ENCODE measurements at regions not wholly inside any gene's neighbourhood (a gene's known extent, or its start where the extent isn't known, plus 50 kb on each side); places are given as distances from the start of the nearest gene placed in this dataset.

GRCh38 chr5:120254385-120254784, 209.7 kb upstream of the PRR16 start:
- 37% methylated on average over 1 of the region's 1 CpG for WGBS, 2 donors
- no peak overlapping the region for H3K4me3 ChIP-seq (ENCODE audit: low read depth, poor library complexity, severe bottlenecking)
- TF ChIP-seq POLR2A (IDR thresholded peaks at IDR 0.05) = no peak
- TF ChIP-seq, protein P1, sequence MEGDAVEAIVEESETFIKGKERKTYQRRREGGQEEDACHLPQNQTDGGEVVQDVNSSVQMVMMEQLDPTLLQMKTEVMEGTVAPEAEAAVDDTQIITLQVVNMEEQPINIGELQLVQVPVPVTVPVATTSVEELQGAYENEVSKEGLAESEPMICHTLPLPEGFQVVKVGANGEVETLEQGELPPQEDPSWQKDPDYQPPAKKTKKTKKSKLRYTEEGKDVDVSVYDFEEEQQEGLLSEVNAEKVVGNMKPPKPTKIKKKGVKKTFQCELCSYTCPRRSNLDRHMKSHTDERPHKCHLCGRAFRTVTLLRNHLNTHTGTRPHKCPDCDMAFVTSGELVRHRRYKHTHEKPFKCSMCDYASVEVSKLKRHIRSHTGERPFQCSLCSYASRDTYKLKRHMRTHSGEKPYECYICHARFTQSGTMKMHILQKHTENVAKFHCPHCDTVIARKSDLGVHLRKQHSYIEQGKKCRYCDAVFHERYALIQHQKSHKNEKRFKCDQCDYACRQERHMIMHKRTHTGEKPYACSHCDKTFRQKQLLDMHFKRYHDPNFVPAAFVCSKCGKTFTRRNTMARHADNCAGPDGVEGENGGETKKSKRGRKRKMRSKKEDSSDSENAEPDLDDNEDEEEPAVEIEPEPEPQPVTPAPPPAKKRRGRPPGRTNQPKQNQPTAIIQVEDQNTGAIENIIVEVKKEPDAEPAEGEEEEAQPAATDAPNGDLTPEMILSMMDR (IDR thresholded peaks at IDR 0.05) = no peak
- DNase-seq (ENCODE audit: low spot score in 2 of 2) = no peak
- intact Hi-C loops (cut with DNase I; ENCODE audit: low total_unique reads) = no loop called here

DNA sequence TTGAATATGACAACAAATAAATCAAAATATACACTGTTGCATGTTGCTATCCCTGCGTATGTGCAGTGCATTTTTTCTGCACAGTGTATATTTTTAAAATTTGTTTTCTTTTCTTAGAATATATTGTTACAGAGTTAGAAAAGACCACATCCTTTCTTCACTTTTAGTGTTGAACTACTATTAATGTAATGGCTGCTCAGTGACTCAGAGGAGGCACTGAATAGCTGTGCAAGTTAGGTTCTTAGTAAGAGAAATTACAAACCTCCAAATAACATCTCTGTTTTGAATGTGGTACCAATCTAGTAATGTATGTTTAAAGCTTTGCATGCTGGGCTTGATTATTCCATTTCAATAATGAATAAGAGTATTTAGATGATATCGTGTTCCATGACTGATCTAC, 208.9 kb upstream of the PRR16 start:
- no peak overlapping the region for H3K4me3 ChIP-seq (ENCODE audit: low read depth, poor library complexity, severe bottlenecking)
- 45 to 91% methylated on average over 2 of the region's 2 CpGs for WGBS, 2 donors
- no peak for TF ChIP-seq POLR2A (IDR thresholded peaks at IDR 0.05)
- TF ChIP-seq, protein P1 (IDR thresholded peaks at IDR 0.05) = no peak
- DNase-seq (ENCODE audit: low spot score in 2 of 2) = no peak
- intact Hi-C loops (cut with DNase I; ENCODE audit: low total_unique reads) = no loop called here

GRCh38 chr5:120256376-120256775, 207.7 kb upstream of the PRR16 start:
- no peak overlapping the region for H3K4me3 ChIP-seq (ENCODE audit: low read depth, poor library complexity, severe bottlenecking)
- TF ChIP-seq POLR2A (IDR thresholded peaks at IDR 0.05) = no peak
- TF ChIP-seq, protein P1 (IDR thresholded peaks at IDR 0.05) = no peak
- no peak for DNase-seq (ENCODE audit: low spot score in 2 of 2)
- 32 to 34% methylated on average over 1 of the region's 1 CpG for WGBS, 2 donors
- intact Hi-C loops (cut with DNase I; ENCODE audit: low total_unique reads) = no loop called here

GRCh38 chr5:120257358-120257971, 206.6 kb upstream of the PRR16 start:
- no peak for DNase-seq (ENCODE audit: low spot score in 2 of 2)
- WGBS, 2 donors = 63 to 74% methylated on average over 3 of the region's 3 CpGs
- no peak overlapping the region for H3K4me3 ChIP-seq (ENCODE audit: low read depth, poor library complexity, severe bottlenecking)
- intact Hi-C loops (cut with DNase I; ENCODE audit: low total_unique reads) = no loop called here
- TF ChIP-seq POLR2A (IDR thresholded peaks at IDR 0.05) = no peak
- TF ChIP-seq, protein P1 (IDR thresholded peaks at IDR 0.05) = no peak

DNA sequence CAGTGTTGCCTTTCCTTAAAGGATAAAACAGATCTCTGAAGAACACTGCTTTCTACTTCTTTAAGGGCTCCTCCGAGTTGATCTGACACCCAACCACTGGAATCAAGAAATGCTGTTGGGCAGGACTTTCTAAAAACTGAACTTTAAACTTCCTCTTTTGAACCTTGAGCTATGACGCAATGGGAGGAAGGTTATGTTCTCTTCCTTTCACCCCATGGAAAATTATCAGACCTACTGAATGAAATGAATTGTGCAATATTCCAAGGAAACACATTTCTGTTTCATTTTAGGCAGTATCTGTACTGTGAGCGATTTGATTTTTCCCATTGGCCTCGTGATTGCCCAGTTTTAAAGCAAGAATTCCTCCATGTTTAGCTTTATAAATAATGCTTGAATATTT, 206.0 kb upstream of the PRR16 start:
- 62 to 68% methylated on average over 4 of the region's 4 CpGs for WGBS, 2 donors
- no peak for TF ChIP-seq POLR2A (IDR thresholded peaks at IDR 0.05)
- TF ChIP-seq, protein P1 (IDR thresholded peaks at IDR 0.05) = no peak
- H3K4me3 ChIP-seq (ENCODE audit: low read depth, poor library complexity, severe bottlenecking) = no peak overlapping the region
- intact Hi-C loops (cut with DNase I; ENCODE audit: low total_unique reads) = no loop called here
- DNase-seq (ENCODE audit: low spot score in 2 of 2) = no peak

- WGBS, 2 donors = 85 to 88% methylated on average over 1 of the region's 1 CpG
- no peak for TF ChIP-seq POLR2A (IDR thresholded peaks at IDR 0.05)
- TF ChIP-seq, protein P1 (IDR thresholded peaks at IDR 0.05) = no peak
- DNase-seq (ENCODE audit: low spot score in 2 of 2) = no peak
- H3K4me3 ChIP-seq (ENCODE audit: low read depth, poor library complexity, severe bottlenecking) = no peak overlapping the region
- intact Hi-C loops (cut with DNase I; ENCODE audit: low total_unique reads) = no loop called here
Measured at GRCh38 chr5:120260651-120261050, 203.4 kb upstream of the PRR16 start.
